NCI-H1048 (cell line): ENCODE measurements at regions not wholly inside any gene's neighbourhood (a gene's known extent, or its start where the extent isn't known, plus 50 kb on each side); places are given as distances from the start of the nearest gene placed in this dataset.
"Not testable (repeated sequence)": the region's sequence is repeated elsewhere in the genome, so short reads cannot be mapped to it uniquely, and the experiment has no call there.

ENCODE experiments used
- DNase-seq: peaks from one replicate; lab custom pipeline; 2025; lab: John Stamatoyannopoulos, UW

- DNase-seq, result not testable (repeated sequence)
Measured at GRCh38 chr2:111448796-111449195, 328.1 kb downstream of the BCL2L11 start.

- DNase-seq, result not testable (repeated sequence)
Measured at GRCh38 chr2:111450526-111450925, 329.8 kb downstream of the BCL2L11 start.

- DNase-seq, result not testable (repeated sequence)
Measured at GRCh38 chr2:111451692-111452199, 331.0 kb downstream of the BCL2L11 start.

GRCh38 chr2:111452208-111452607 is 331.5 kb downstream of the BCL2L11 start:
- DNase-seq, result not testable (repeated sequence)

GRCh38 chr2:111453308-111453707 is 332.6 kb downstream of the BCL2L11 start:
- DNase-seq, result not testable (repeated sequence)

GRCh38 chr2:111453816-111454215 is 333.1 kb downstream of the BCL2L11 start:
- DNase-seq, result not testable (repeated sequence)

GRCh38 chr2:111454404-111454803 is 333.7 kb downstream of the BCL2L11 start:
- not testable (repeated sequence) for DNase-seq

GRCh38 chr2:111455016-111456015 is 334.6 kb downstream of the BCL2L11 start:
- not testable (repeated sequence) for DNase-seq

GRCh38 chr2:111457191-111457590 is 336.5 kb downstream of the BCL2L11 start:
- not testable (repeated sequence) for DNase-seq

GRCh38 chr2:111460901-111461300 is 340.2 kb downstream of the BCL2L11 start:
- DNase-seq, result not testable (repeated sequence)

- DNase-seq, result not testable (repeated sequence)
Measured at GRCh38 chr2:111461831-111462230, 341.1 kb downstream of the BCL2L11 start.

GRCh38 chr2:111462572-111462971 is 341.9 kb downstream of the BCL2L11 start:
- DNase-seq, result not testable (repeated sequence)

- DNase-seq, result not testable (repeated sequence)
Measured at GRCh38 chr2:111463238-111463848, 342.6 kb downstream of the BCL2L11 start.

- DNase-seq, result not testable (repeated sequence)
Measured at GRCh38 chr2:111463956-111464355, 343.2 kb downstream of the BCL2L11 start.

GRCh38 chr2:111464367-111464766 is 343.7 kb downstream of the BCL2L11 start:
- DNase-seq, result not testable (repeated sequence)

GRCh38 chr2:111465521-111465920 is 344.8 kb downstream of the BCL2L11 start:
- DNase-seq, result not testable (repeated sequence)

- DNase-seq, result not testable (repeated sequence)
Measured at GRCh38 chr2:111466744-111467143, 346.0 kb downstream of the BCL2L11 start.

GRCh38 chr2:111470924-111471323 is 350.2 kb downstream of the BCL2L11 start:
- DNase-seq, result not testable (repeated sequence)

- DNase-seq, result not testable (repeated sequence)
Measured at GRCh38 chr2:111471791-111472530, 351.2 kb downstream of the BCL2L11 start.

GRCh38 chr2:111472844-111473403 is 352.2 kb downstream of the BCL2L11 start:
- DNase-seq, result not testable (repeated sequence)

GRCh38 chr2:111473522-111473921 is 352.8 kb downstream of the BCL2L11 start:
- DNase-seq, result not testable (repeated sequence)
